GM12878 (cell line): ENCODE measurements at regions not wholly inside any gene's neighbourhood (a gene's known extent, or its start where the extent isn't known, plus 50 kb on each side); places are given as distances from the start of the nearest gene placed in this dataset.

Source experiments
- ATAC-seq: fragments of 200-7000 bp; cut with Tn5 transposase; 3 replicates; pipeline ENCODE4 v1.9.1; 2020; ENCODE audit warnings: mild to moderate bottlenecking, moderate library complexity
- BruUV-seq: library from RNA; stranded (reverse); fragments of 400-500 nt; replicated peaks from 2 replicates; lab custom pipeline; 2021; lab: Mats Ljungman, UMichigan
- CTCF ChIA-PET: fragments of 300-600 bp; sonication (Branson Sonifier 250); formaldehyde crosslinking; extraction: SDS; loops from one replicate; lab custom pipeline; 2021; ENCODE audit warnings: inconsistent platforms; lab: Yijun Ruan, JAX
- POLR2A ChIA-PET: fragments of 350-600 bp; formaldehyde crosslinking; extraction: SDS; loops from one replicate; lab custom pipeline; 2021; ENCODE audit warnings: inconsistent platforms; lab: Charles Lee
- RAD21 ChIA-PET: fragments of 300-600 bp; sonication (Branson Sonifier 250); formaldehyde crosslinking; loops from one replicate; lab custom pipeline; 2023; ENCODE audit warnings: antibody characterized with exemption; ENCODE audit not compliant: unreplicated experiment; lab: Charles Lee
- SMC1A ChIA-PET: fragments of 300-600 bp; sonication (Branson Sonifier 250); formaldehyde crosslinking; loops from one replicate; lab custom pipeline; 2023; ENCODE audit not compliant: unreplicated experiment, uncharacterized antibody; lab: Charles Lee
- DNase-seq: peaks from one replicate; pipeline ENCODE4 v3.0.0-alpha.2; 2011; ENCODE audit warnings: low read depth, low spot score
- FAIRE-seq: peaks from 3 replicates; lab custom pipeline; 2011; peaks lifted over from hg19 to GRCh38; lab: Jason Lieb, UNC
- H2AFZ ChIP-seq: 2 replicates; pipeline ENCODE4 v1.6.0; 2011; ENCODE audit warnings: low read depth, low read length, control low read depth; ENCODE audit not compliant: control insufficient read depth
- H3K27ac ChIP-seq: 2 replicates; pipeline ENCODE4 v1.5.1; 2011; ENCODE audit warnings: control low read depth; ENCODE audit not compliant: control insufficient read depth, insufficient read depth
- H3K27me3 ChIP-seq, 2 experiments: replicated peaks in 1 of 2; 2 replicates each; pipeline versions ENCODE4 v1.6.0 to v1.6.1; 2011; ENCODE audit warnings: low read length in 1 of 2; ENCODE audit not compliant: control insufficient read depth in 2 of 2, insufficient read depth in 2 of 2
- H3K36me3 ChIP-seq, 2 experiments: 2 replicates each; pipeline ENCODE4 v1.5.1; 2011; ENCODE audit warnings: low read length in 1 of 2; ENCODE audit not compliant: control insufficient read depth in 2 of 2, insufficient read depth in 2 of 2
- H3K4me1 ChIP-seq: 2 replicates; pipeline ENCODE4 v1.6.1; 2011; ENCODE audit warnings: mild to moderate bottlenecking, low read length, moderate library complexity, mixed read lengths; ENCODE audit not compliant: control insufficient read depth, insufficient read depth
- H3K4me2 ChIP-seq: 2 replicates; pipeline ENCODE4 v1.6.0; 2011; ENCODE audit warnings: control low read depth; ENCODE audit not compliant: control insufficient read depth, insufficient read depth
- H3K4me3 ChIP-seq: fragments of 200-600 bp; sonication (generic); 2 replicates; pipeline ENCODE4 v1.5.1; 2016
- H3K79me2 ChIP-seq: 2 replicates; pipeline ENCODE4 v1.6.0; 2011; ENCODE audit warnings: low read length; ENCODE audit not compliant: control insufficient read depth, insufficient read depth
- H3K9ac ChIP-seq: 2 replicates; pipeline ENCODE4 v1.8.0; 2011; ENCODE audit warnings: low read length, control low read depth, mixed read lengths; ENCODE audit not compliant: control insufficient read depth, insufficient read depth
- H3K9me3 ChIP-seq: replicated peaks from 3 replicates; pipeline ENCODE4 v1.5.1; 2011; ENCODE audit warnings: mild to moderate bottlenecking, low read length; ENCODE audit not compliant: control insufficient read depth, insufficient read depth
- H4K20me1 ChIP-seq: 2 replicates; pipeline ENCODE4 v1.6.0; 2011; ENCODE audit not compliant: control insufficient read depth, insufficient read depth
- CBX5 ChIP-seq: sonication (generic); IDR thresholded peaks from 2 replicates; pipeline ENCODE4 v1.6.1; 2016; ENCODE audit warnings: low read depth, moderate library complexity, mild to moderate bottlenecking, inconsistent platforms
- CREB1 ChIP-seq: IDR thresholded peaks from 2 replicates; pipeline ENCODE4 v1.6.1; 2012; ENCODE audit warnings: low read depth, mild to moderate bottlenecking, inconsistent platforms
- FOS ChIP-seq: IDR thresholded peaks from 3 replicates; pipeline ENCODE4 v1.6.1; 2011; ENCODE audit warnings: borderline replicate concordance; ENCODE audit not compliant: insufficient read length; ENCODE audit errors: extremely low read depth
- IKZF2 ChIP-seq, 2 experiments: fragments of 450-650 bp; IDR thresholded peaks; 2 replicates each; pipeline ENCODE4 v1.6.1; 2017; ENCODE audit warnings: mild to moderate bottlenecking in 2 of 2, moderate library complexity in 2 of 2
- MYC ChIP-seq: IDR thresholded peaks from 2 replicates; pipeline ENCODE4 v1.6.1; 2011; ENCODE audit warnings: mild to moderate bottlenecking, low read length, moderate library complexity, inconsistent platforms; ENCODE audit not compliant: insufficient read depth, insufficient replicate concordance, insufficient read length, severe bottlenecking
- NFYB ChIP-seq: IDR thresholded peaks from 2 replicates; pipeline ENCODE4 v1.6.1; 2011; ENCODE audit warnings: low read depth, mild to moderate bottlenecking, low read length, improper control_type of control experiment, moderate library complexity; ENCODE audit not compliant: insufficient read depth
- PAX8 ChIP-seq: fragments of 450-650 bp; IDR thresholded peaks from 2 replicates; pipeline ENCODE4 v1.6.1; 2017; ENCODE audit warnings: mild to moderate bottlenecking, moderate library complexity
- RUNX3 ChIP-seq: IDR thresholded peaks from 2 replicates; pipeline ENCODE4 v1.6.1; 2012; ENCODE audit warnings: low read length, inconsistent platforms
- SMC3 ChIP-seq: IDR thresholded peaks from 2 replicates; pipeline ENCODE4 v1.6.1; 2011; ENCODE audit warnings: low read length, improper control_type of control experiment, borderline replicate concordance
- SUZ12 ChIP-seq: fragments of 200-600 bp; sonication (generic); IDR thresholded peaks from one replicate; pipeline ENCODE4 v1.6.1; 2018; ENCODE audit warnings: antibody characterized with exemption, mild to moderate bottlenecking; ENCODE audit not compliant: unreplicated experiment
- WGBS: methylation state at CpG from one replicate; pipeline ENCODE4 v1.1.6; 2016; ENCODE audit warnings: low lambda C conversion rate; ENCODE audit not compliant: insufficient replicate concordance, insufficient coverage; ENCODE audit errors: missing lambda C conversion rate; 5-methylcytosine and 5-hydroxymethylcytosine counted together
- in situ Hi-C: fragments of 300-500 bp; cut with MboI; formaldehyde crosslinking; loops from 9 replicates; pipeline ENCODE4 v1.14.3; 2018; ENCODE audit warnings: mixed read lengths
- intact Hi-C: fragments of 100-400 bp; cut with micrococcal nuclease; formaldehyde crosslinking; loops from one replicate; pipeline ENCODE4 v1.14.2; 2022; ENCODE audit not compliant: unreplicated experiment
- TF ChIP-seq, protein P1 (sequence below): fragments of 450-650 bp; IDR thresholded peaks from 2 replicates; pipeline ENCODE4 v1.6.1; 2016; ENCODE audit warnings: mild to moderate bottlenecking
- TF ChIP-seq, protein P2 (sequence below): fragments of 150-350 bp; IDR thresholded peaks from 2 replicates; pipeline ENCODE4 v1.6.1; 2014; ENCODE audit warnings: mild to moderate bottlenecking, low read depth, low read length
- TF ChIP-seq, protein P3 (sequence below): fragments of 450-650 bp; IDR thresholded peaks from 2 replicates; pipeline ENCODE4 v1.6.1; 2018; ENCODE audit warnings: borderline replicate concordance, mild to moderate bottlenecking; ENCODE audit not compliant: partially characterized antibody
- TF ChIP-seq, protein P4 (sequence below), 3 experiments: IDR thresholded peaks in 2 of 3; conservative IDR thresholded peaks in 1 of 3; 2 replicates each; pipeline ENCODE4 v1.5.1; 2011; ENCODE audit warnings: low read depth in 3 of 3, low read length in 3 of 3, mild to moderate bottlenecking in 3 of 3, control low read depth in 2 of 3, moderate library complexity in 2 of 3, inconsistent platforms in 1 of 3, mixed read lengths in 1 of 3; ENCODE audit not compliant: control insufficient read depth in 2 of 3, insufficient read depth in 1 of 3; ENCODE audit errors: extremely low read depth in 1 of 3

DNA sequence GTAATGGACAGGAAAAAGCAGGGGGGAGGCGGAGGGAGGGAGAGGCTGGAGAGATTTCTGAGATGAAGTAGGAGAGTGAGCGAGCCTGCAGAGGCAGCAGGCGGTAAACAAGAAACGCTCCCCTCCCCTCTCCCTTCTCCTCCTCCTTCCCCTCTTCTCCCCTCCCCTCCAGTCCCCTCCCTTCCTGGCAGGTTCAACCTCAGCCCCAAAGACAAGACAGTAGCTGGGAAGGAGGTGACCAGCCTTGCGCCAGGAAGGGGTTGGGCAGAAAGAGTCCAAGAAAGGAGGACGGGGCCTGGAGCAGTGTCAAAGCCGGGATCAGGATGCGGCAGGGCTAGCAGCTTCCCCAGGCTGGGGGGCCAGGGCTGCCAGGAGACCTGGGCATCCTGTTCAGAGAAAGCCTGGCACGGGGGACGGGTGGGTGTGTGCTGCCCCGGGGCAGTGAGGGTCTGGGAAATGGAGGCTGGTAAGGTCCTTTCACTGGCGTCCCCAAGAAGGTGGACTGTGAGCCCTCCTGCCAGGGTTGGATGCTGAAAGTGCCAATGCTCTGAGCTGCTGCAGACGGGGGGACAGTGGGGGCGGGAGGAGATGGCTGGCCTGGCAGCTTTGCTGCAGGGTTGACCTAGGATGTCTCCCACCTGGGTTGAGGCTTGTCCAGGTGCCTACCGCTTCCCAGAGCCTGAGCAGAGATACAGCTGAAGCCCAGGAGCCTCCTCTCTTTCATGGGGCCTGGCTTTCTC is 261.6 kb upstream of the TNRC6C start:
- POLR2A ChIA-PET = no interaction called here
- SMC1A ChIA-PET = no interaction called here
- WGBS = 40% methylated on average over 15 of the region's 15 CpGs
- TF ChIP-seq, protein P1, sequence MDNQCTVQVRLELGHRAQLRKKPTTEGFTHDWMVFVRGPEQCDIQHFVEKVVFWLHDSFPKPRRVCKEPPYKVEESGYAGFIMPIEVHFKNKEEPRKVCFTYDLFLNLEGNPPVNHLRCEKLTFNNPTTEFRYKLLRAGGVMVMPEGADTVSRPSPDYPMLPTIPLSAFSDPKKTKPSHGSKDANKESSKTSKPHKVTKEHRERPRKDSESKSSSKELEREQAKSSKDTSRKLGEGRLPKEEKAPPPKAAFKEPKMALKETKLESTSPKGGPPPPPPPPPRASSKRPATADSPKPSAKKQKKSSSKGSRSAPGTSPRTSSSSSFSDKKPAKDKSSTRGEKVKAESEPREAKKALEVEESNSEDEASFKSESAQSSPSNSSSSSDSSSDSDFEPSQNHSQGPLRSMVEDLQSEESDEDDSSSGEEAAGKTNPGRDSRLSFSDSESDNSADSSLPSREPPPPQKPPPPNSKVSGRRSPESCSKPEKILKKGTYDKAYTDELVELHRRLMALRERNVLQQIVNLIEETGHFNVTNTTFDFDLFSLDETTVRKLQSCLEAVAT = no peak
- no peak for TF ChIP-seq CREB1
- no peak for TF ChIP-seq PAX8
- no peak for TF ChIP-seq SMC3
- TF ChIP-seq, protein P2, sequence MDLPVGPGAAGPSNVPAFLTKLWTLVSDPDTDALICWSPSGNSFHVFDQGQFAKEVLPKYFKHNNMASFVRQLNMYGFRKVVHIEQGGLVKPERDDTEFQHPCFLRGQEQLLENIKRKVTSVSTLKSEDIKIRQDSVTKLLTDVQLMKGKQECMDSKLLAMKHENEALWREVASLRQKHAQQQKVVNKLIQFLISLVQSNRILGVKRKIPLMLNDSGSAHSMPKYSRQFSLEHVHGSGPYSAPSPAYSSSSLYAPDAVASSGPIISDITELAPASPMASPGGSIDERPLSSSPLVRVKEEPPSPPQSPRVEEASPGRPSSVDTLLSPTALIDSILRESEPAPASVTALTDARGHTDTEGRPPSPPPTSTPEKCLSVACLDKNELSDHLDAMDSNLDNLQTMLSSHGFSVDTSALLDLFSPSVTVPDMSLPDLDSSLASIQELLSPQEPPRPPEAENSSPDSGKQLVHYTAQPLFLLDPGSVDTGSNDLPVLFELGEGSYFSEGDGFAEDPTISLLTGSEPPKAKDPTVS = no peak
- TF ChIP-seq RUNX3 = no peak
- TF ChIP-seq, protein P3, sequence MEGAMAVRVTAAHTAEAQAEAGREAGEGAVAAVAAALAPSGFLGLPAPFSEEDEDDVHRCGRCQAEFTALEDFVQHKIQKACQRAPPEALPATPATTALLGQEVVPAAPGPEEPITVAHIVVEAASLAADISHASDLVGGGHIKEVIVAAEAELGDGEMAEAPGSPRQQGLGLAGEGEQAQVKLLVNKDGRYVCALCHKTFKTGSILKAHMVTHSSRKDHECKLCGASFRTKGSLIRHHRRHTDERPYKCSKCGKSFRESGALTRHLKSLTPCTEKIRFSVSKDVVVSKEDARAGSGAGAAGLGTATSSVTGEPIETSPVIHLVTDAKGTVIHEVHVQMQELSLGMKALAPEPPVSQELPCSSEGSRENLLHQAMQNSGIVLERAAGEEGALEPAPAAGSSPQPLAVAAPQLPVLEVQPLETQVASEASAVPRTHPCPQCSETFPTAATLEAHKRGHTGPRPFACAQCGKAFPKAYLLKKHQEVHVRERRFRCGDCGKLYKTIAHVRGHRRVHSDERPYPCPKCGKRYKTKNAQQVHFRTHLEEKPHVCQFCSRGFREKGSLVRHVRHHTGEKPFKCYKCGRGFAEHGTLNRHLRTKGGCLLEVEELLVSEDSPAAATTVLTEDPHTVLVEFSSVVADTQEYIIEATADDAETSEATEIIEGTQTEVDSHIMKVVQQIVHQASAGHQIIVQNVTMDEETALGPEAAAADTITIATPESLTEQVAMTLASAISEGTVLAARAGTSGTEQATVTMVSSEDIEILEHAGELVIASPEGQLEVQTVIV = no peak
- TF ChIP-seq, protein P4, sequence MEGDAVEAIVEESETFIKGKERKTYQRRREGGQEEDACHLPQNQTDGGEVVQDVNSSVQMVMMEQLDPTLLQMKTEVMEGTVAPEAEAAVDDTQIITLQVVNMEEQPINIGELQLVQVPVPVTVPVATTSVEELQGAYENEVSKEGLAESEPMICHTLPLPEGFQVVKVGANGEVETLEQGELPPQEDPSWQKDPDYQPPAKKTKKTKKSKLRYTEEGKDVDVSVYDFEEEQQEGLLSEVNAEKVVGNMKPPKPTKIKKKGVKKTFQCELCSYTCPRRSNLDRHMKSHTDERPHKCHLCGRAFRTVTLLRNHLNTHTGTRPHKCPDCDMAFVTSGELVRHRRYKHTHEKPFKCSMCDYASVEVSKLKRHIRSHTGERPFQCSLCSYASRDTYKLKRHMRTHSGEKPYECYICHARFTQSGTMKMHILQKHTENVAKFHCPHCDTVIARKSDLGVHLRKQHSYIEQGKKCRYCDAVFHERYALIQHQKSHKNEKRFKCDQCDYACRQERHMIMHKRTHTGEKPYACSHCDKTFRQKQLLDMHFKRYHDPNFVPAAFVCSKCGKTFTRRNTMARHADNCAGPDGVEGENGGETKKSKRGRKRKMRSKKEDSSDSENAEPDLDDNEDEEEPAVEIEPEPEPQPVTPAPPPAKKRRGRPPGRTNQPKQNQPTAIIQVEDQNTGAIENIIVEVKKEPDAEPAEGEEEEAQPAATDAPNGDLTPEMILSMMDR (IDR thresholded peaks at IDR 0.05 in 2 of 3, conservative IDR thresholded peaks at IDR 0.05 in 1 of 3; ENCODE audit: control insufficient read depth in 2 of 3, extremely low read depth in 1 of 3, insufficient read depth in 1 of 3, low read depth in 3 of 3, low read length in 3 of 3) = no peak
- TF ChIP-seq IKZF2 (IDR thresholded peaks at IDR 0.05) = no peak
- no peak for TF ChIP-seq SUZ12
- TF ChIP-seq MYC = no peak
- TF ChIP-seq CBX5 = no peak
- TF ChIP-seq FOS = no peak
- no peak for TF ChIP-seq NFYB

More for the DNA sequence above, 261.6 kb upstream of the TNRC6C start:
- Histone ChIP-seq H3K27me3 (peaks cover 1 to 2% of the 10 kb centered on the region in 2 experiments; a peak in 3 of 4 replicates), H2AFZ (no peak overlapping the region), H4K20me1 (no peaks in the 10 kb centered on the region), H3K4me2 (no peak overlapping the region), H3K4me1 (no peaks in the 10 kb centered on the region), H3K9me3 (peaks cover 2% of the 10 kb centered on the region; the same call in 2 of the 3 replicates), H3K36me3 (no peaks in the 10 kb centered on the region), H3K79me2 (no peaks in the 10 kb centered on the region), H3K4me3 (no peak overlapping the region), H3K27ac (no peak overlapping the region), H3K9ac (no peak overlapping the region)
- no peak for FAIRE-seq
- RAD21 ChIA-PET = no interaction called here
- BruUV-seq = no TSS peak
- intact Hi-C loops (no loop called here), in situ Hi-C loops (no loop called here)
- no peak for DNase-seq
- CTCF ChIA-PET = interaction anchor here (0.6 kb wide), 2 partner anchors 111 to 1348 kb away, joined by 3 read pairs; no protein-coding TSS in a partner anchor
- ATAC-seq = no peak
